G401 (cell line): ENCODE measurements at regions not wholly inside any gene's neighbourhood (a gene's known extent, or its start where the extent isn't known, plus 50 kb on each side); places are given as distances from the start of the nearest gene placed in this dataset.
"Not testable (repeated sequence)": the region's sequence is repeated elsewhere in the genome, so short reads cannot be mapped to it uniquely, and the experiment has no call there.

ENCODE experiments used
- DNase-seq: peaks from one replicate; pipeline ENCODE4 v3.0.0-alpha.2; 2015; ENCODE audit warnings: low spot score
- in situ Hi-C: cut with HindIII; loops from 2 replicates; pipeline ENCODE4 v1.10.0; 2016; ENCODE audit warnings: low sequenced_read_pairs, mixed read lengths

DNA sequence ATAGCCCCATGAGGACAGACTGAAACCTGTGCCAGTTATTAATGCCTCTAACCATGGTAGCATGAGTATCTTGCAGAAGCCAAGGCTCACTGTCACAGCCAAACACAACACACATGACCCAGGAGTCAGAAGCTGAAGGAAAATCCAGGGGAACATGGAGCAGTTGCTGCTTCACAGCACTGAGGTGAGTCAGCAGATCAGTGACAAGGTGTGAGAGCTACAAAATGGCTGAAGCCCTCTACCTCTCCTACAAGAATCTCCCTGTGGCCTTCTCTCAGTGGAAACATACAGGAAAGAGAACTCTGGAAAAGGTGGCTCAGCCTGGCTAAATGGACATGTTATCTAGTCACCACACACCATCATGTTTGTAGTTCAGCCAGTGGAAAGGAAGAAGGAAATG, 93.5 kb downstream of the NAB1 start:
- DNase-seq = no peak
- in situ Hi-C loops = no loop called here

DNA sequence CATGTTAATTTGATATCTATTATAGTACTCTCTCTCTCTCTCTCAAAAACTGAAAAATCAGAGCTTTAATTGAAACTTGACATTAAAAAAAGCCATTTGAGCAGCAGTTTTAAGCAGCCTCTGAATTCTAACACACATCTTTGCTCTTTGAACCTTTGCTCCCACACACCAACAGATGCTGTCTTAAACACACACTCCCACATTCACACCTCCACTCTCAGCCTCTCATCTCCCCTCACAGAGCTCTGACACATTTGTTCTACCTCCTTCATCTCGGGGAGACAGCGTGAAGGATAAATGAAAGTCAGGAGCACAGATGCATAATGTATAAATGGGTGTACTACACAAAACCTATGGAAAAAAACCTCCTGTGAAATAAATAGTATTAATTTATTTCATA, 95.2 kb downstream of the NAB1 start:
- in situ Hi-C loops = no loop called here
- DNase-seq = no peak

DNA sequence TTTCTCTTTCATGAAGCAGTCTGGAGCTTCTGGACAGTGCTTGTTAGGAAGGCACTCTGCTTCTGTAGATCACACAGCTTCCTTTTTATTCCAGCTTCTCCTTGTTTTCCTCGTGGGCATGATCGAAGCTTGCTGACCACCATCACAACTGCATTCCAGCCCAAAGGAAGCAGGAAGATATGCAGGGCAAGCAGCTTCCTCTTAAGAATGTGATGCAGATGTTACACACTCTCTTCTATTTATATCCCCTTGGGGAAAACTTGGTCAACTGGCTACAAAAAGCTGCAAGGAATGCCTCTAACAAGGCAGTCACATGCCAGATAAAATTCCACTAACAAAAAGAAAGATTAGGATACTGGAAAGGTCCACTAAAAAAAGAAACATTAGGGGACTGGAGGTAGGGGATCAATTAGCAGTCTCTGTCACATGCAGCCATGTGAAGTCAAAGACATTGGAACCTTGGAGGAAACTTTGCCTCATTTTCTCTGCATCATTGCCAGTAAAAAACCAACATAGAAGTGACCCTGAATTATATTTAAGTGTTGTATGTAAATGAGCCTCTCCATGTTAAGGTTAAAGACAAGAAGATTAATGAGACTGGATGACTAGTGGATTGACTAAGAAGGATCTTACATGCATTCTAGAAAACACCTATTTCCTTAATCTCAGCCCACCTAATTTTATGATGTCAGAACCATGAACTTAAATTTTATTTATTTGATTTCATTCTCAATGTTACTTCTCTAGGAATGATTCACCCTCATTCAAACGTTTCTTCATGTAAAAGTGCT, 98.3 kb downstream of the NAB1 start:
- in situ Hi-C loops = no loop called here
- no peak for DNase-seq

DNA sequence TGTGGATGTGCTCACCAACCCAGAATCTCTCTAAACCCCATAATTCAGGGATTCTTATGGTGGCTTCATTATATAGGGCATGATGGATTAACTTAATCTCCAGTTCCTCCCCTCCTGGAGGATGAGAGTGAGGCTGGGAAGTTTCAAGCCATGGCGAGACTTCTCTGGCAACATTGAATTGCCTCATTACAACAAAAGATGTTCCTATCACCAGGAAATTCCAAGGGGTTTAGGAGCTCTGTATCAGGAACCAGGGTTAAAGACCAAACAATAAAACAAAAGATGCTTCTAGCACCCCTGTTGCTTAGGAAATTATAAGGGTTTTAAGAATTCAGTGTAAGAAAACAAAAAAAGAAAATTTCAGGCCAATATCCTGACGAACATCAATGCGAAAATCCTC, 100.1 kb downstream of the NAB1 start:
- no peak for DNase-seq
- in situ Hi-C loops = no loop called here

DNA sequence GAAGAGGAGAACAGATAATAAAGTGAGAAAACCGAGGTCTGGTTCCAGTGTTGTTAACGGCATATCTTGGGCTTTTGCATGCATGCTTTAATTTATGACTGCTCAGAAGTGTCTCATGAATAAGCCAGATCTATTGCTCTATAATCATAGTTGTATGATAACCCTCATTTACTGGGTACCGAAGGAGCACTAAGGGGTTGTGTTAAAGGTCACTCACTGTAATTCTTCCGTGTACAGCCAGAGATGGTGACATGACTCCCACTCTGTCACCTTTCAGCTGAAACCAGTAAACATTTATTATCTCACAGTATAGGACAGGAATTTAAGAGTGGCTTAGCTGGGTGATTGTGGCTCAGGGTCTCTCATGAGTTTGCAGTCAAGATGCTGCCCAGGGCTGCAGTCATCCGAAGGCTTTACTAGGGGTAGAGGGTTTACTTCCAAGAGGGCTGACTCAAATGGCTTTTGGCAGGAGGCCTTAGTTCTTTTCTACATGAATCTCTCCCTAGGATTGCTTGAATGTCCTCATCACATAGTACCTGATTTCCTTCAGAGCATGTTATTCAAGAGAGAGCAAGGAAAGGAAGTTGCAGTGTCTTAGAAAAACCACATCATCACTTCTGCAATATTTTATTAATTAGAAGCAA, 107.0 kb downstream of the NAB1 start:
- in situ Hi-C loops = no loop called here
- DNase-seq = no peak

DNA sequence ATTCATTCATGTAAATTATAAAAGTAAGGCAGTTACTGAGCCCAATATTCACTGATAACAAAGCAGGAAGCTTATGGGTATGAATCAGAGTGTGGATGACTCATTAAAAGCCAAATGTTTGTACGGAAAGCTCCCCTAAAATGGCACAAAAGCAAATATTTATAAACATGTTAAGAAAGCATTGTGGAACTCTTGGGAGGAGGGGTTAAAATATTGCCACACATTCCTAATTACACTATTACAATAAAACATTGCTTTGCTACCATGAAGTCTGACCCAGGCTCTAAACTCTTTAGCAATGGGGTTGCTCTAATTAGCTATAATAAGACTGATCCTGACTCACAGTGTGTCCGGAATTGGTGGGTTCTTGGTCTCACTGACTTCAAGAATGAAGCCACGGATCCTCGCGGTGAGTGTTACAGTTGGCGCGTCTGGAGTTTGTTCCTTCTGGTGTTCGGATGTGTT, 110.9 kb downstream of the NAB1 start:
- in situ Hi-C loops = no loop called here
- DNase-seq = no peak

DNA sequence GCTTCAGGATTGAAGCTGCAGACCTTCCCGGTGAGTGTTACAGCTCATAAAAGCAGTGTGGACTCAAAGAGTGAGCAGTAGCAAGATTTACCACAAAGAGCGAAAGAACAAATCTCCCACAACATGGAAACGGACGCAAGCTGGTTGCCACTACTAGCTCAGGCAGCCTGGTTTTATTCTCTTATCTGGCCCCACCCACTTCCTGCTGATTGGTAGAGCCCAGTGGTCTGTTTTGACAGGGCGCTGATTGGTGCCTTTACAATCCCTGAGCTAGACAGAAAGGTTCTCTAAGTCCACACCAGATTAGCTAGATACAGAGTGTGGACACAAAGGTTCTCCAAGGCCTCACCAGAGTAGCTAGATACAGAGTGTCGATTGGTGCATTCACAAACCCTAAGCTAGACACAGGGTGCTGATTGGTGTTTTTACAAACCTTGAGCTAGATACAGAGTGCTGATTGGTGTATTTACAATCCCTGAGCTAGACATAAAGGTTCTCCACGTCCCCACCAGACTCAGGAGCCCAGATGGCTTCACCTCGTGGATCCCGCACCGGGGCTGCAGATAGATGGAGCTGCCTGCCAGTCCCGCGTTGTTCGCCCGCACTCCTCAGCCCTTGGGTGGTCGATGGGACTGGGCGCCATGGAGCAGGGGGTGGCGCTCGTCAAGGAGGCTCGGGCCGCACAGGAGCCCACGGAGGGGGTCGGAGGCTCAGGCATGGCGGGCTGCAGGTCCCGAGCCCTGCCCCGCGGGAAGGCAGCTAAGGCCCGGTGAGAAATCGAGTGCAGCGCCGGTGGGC, 111.7 kb downstream of the NAB1 start:
- in situ Hi-C loops, DNase-seq: not testable (repeated sequence)

DNA sequence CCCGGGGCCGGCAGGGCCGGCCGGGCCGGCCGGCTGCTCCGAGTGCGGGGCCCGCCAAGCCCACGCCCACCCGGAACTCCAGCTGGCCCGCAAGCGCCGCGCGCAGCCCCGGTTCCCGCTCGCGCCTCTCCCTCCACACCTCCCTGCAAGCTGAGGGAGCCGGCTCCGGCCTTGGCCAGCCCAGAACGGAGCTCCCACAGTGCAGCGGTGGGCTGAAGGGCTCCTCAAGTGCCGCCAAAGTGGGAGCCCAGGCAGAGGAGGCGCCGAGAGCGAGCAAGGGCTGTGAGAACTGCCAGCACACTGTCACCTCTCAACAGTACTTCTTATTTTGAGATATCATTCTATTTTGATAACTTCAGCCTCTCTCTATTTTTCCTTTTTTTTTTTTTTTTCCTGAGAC, 112.3 kb downstream of the NAB1 start:
- in situ Hi-C loops, DNase-seq: not testable (repeated sequence)

DNA sequence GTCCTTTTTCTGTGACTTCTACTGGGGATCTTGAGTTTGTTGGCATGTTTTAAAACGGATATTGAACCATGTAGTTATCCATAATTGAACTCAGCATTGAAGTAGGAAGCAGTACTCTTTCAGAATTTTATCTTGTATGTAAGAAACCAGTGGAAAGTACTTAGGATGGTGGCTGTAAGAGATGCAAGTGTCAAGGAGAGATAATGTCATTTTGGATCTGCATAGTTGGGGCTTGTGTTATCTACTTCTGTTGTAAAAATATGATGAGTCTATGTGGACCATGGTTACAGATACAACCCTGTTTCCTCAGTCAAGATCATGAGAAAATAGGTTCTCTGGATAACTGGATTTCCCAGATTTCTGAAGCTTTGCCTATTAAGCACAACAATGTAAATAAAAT, 113.7 kb downstream of the NAB1 start:
- in situ Hi-C loops = no loop called here
- no peak for DNase-seq

DNA sequence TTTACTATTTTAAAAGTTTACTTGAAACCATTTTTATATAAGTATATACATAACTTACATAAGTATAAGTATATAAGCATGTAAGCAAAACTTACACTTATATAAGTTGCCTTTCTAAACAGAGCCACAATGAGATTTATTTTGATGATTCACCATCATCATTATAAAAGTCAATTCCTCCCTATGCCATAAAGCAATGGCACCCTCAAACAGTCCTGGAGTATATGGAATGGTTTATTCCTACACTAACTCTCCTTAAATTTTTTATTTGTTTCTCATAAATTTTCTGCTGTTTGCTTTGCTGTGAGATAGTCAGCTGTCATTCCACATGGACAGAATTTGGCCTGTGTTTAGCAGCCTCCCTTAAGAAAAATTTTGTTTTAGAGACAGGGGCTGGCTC, 114.2 kb downstream of the NAB1 start:
- in situ Hi-C loops = no loop called here
- DNase-seq = no peak

DNA sequence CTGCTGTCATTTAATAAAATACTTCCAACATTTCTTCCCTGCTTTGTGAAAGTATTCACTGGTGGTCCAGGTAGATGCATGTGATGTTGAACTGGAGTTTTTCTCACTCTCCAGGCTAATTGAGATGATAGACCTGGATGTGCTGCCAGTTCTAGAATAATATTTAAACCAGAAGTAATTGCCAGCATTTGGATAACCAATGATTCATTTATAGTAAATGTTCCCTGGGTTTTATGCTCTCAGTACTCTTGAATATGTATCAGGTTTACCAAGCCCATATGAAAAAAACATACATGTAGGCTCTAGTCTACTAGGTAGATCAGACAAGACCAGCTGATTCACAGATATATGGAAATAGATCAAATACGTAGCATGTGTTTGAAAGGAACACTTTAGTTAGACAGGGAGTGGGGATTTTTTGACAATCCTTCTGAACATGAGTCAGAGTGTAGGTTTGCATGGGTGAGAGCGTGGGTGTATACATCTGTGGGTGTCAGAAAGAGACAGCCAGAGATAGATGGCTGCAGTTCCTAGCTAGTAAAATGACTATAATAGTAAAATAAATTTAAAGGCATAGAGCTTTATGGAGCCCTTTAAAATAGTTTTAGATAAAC, 115.1 kb downstream of the NAB1 start:
- in situ Hi-C loops = no loop called here
- DNase-seq = no peak

DNA sequence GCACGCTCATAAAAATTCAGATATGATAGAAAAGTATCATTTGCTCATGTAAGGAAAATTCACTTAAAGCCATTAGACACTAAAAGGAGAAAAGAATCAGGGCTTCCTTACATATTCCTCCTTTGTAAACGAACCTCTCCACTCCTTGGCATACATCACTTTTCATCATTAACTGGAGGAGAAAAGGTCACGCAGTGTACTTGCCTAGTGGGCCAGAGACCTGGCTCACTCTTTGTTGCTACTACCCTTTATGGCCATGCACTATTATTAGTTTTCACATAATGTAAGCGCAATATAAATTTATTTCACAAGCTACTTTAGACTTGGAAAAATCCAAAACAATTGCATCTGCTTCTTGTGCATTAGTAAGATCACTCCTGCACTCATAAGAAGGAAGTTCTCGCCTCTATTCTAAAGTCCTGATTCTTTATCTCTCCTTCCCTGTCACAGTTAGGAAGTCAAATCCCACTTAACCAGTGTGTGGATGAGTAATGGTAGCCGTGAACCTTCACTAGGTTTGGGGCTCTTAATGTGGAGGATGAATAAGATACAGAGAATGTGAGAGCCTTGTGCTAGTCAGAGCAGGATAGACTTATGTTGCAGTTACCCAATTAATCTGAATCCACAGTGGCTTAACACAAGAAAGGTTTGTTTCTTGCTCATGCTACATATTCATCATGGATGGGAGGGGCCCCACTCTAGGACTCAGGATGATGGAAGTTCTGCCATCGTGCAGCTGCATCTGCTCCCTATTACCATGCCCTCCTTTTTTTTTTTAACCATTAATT, 115.0 kb upstream of the GLS start:
- in situ Hi-C loops = no loop called here
- DNase-seq = no peak

DNA sequence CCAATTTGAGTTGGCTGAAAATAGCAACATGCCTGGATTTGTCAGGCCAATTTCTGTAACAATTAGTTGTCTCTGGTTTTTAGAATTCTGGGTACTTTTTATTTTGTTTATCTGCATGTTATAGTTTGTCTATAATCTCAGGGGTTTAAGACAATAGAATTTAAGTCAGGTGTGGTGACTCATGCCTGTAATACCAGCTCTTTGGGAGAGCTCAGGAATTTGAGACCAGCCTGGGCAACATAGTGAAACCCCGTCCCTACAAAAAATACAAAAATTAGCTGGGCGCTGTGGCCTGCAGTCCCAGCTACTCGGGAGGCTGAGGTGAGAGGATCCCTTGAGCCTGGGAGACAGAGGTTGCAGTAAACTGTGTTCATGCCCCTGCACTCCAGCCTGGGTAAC, 114.4 kb upstream of the GLS start:
- in situ Hi-C loops = no loop called here
- no peak for DNase-seq

DNA sequence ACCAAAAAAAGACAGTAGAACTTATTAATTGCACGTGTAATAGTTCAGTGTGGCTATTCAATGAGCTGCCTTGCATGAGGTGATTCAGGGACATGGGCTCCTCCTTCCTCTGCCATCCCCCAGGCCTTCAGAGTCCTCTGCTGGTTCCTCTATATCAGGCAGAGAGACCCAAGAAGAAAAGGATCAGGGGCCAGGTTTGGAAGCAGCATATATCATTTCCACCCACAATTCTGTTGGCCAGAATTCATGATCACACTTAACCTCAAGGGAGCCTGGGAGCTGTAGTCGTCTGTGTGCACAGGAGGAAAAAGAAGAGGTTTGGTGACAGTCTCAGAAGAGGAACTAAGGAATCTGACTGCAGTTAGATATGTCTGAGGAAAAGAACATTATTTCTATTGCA, 114.0 kb upstream of the GLS start:
- DNase-seq = no peak
- in situ Hi-C loops = no loop called here

DNA sequence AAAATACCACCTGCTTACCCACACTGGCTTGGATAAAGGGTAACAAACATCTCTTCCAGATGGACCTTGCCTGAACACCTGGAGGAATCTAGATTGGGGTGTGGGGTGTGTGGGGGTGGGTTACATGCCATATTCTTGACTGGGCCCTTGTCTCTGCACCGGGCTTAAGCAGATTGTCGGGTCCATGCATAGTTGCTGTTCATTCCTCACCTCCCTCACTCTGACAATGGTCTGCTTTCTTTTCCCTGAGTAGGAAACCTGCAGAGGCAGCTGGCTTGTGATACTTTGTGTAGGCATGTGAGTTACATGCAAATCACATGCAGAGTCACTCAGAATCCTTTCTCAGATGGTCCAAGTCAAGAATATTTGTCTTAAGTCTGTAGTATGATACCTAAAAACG, 112.8 kb upstream of the GLS start:
- DNase-seq = no peak
- in situ Hi-C loops = no loop called here

DNA sequence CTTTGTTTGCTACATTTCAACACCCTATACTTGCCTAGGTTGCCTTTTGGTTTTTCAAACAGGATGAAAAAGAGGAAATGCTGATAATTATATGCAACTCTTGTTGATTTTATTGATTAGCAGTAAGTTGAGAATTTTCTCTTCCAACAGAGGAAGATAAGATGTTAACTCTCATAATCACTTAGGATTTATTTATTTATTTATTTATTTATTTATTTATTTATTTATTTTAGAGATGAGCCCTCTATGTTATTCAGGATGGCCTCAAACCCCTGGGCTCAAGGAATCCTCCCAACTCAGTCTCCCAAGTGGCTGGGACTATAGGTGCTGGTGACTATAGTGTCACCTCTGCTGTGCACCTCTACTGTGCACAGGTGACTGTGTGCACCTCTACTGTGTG, 111.4 kb upstream of the GLS start:
- DNase-seq = no peak
- in situ Hi-C loops = no loop called here

DNA sequence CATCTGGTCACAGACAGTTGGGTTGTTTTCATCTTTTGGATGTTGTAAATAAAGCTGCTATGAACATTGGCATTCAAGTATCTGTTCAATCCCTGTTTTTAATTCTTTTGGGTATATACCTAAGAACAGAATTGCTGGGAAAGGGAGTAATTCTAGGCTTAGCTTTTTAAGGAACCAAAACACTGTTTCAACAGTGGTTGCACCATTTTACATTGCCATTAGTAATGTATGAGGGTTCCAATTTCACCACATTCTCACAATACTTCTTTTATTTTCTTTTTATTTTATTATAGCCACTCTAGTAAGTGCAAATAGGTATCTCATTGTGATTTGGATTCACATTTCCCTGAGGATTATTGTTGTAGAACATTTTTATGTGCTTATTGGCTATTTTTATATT, 108.9 kb upstream of the GLS start:
- in situ Hi-C loops = no loop called here
- no peak for DNase-seq

DNA sequence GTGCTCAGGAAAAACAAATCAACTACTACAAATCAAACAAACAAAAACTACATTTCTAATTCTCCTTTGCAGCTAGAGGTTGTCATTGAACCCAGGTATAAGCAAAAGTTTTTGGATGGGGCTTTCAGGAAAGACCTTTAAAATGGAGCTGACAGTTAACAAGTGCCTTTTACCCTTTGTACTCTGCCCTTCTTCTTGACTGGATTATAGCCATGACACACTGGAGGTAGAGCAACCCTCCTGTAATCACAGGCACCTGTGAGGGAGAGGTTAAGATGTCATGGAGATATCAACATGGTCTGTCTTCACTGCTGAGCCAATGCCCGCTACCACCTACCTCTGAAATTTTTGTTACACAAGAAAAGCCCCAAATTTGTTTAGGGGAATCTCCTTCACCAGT, 100.0 kb upstream of the GLS start:
- in situ Hi-C loops = no loop called here
- DNase-seq = no peak

DNA sequence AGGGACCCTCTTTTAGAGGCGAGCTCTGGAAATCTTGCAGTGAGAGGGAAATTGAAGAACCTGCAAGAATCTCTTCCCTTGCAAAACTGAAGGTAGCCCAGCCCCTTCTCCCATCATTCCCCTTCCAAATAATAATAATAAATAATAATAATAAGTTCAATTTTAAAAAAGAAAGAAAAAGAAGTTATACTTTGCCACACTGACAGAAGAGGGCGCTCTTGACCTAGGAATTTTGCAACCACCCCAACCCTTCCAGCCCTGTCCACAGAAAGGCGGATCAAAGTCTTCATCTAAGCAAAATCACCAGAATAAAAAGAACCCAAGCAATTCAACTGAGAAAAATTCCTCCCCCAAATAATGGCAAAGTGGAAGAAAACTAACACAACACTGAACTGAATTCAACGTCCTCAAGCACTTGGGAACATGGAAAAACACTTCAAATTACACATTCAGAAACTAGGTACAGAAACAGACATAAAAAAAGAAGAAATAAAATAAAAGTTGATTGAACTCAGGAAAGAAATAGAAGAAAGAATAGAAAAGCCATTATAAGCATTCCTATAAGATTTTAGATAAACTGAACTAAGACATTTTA, 98.9 kb upstream of the GLS start:
- DNase-seq = peak; percentile 53
- in situ Hi-C loops = no loop called here
